DOHH2 (cell line): ENCODE measurements at regions not wholly inside any gene's neighbourhood (a gene's known extent, or its start where the extent isn't known, plus 50 kb on each side); places are given as distances from the start of the nearest gene placed in this dataset.

Experiments
- CTCF ChIP-seq: fragments of 200-600 bp; sonication (generic); IDR thresholded peaks from one replicate; pipeline ENCODE4 v1.5.1; 2014; ENCODE audit warnings: antibody characterized with exemption, mild to moderate bottlenecking, low read depth, low read length; ENCODE audit not compliant: poor library complexity, severe bottlenecking
- EZH2phosphoT487 ChIP-seq: fragments of 200-600 bp; sonication (generic); IDR thresholded peaks from 2 replicates; pipeline ENCODE4 v1.6.1; 2017; ENCODE audit warnings: borderline replicate concordance, mild to moderate bottlenecking, antibody characterized with exemption, low read length, moderate library complexity, mixed read lengths

GRCh38 chr4:53920883-53921282 lies 143.5 kb downstream of the CHIC2 start:
- TF ChIP-seq CTCF: no peak
- no peak for TF ChIP-seq EZH2phosphoT487
